H1 (cell line): ENCODE measurements at regions not wholly inside any gene's neighbourhood (a gene's known extent, or its start where the extent isn't known, plus 50 kb on each side); places are given as distances from the start of the nearest gene placed in this dataset.

Source experiments
- CTCF ChIA-PET: fragments of 300-600 bp; sonication (Branson Sonifier 250); formaldehyde crosslinking; loops from one replicate; lab custom pipeline; 2021; ENCODE audit not compliant: partially characterized antibody; lab: Charles Lee
- POLR2A ChIA-PET: fragments of 300-600 bp; sonication (Branson Sonifier 250); formaldehyde crosslinking; loops from one replicate; lab custom pipeline; 2021; ENCODE audit warnings: inconsistent platforms; ENCODE audit not compliant: partially characterized antibody; lab: Charles Lee
- DNase-seq, 2 experiments: peaks; one replicate each; pipeline versions ENCODE4 v3.0.0 to v3.0.0-alpha.2; 2010 to 2022; ENCODE audit warnings: low spot score in 2 of 2, low read depth in 1 of 2, mixed read lengths in 1 of 2
- FAIRE-seq: peaks from 2 replicates; lab custom pipeline; 2011; peaks lifted over from hg19 to GRCh38; lab: Jason Lieb, UNC
- H2AFZ ChIP-seq: 2 replicates; pipeline ENCODE4 v1.8.1; 2012; ENCODE audit warnings: low read length, inconsistent platforms
- H2AK5ac ChIP-seq: 2 replicates; pipeline ENCODE4 v1.6.1; 2013; ENCODE audit warnings: low read depth, low read length
- H2BK120ac ChIP-seq: replicated peaks from 2 replicates; pipeline ENCODE3; 2013; ENCODE audit warnings: low read depth, low read length, inconsistent platforms
- H2BK12ac ChIP-seq: 2 replicates; pipeline ENCODE4 v1.6.1; 2013; ENCODE audit warnings: low read depth, low read length
- H2BK15ac ChIP-seq: 2 replicates; pipeline ENCODE4 v1.6.1; 2013; ENCODE audit warnings: low read length
- H2BK20ac ChIP-seq: 2 replicates; pipeline ENCODE4 v1.6.1; 2013; ENCODE audit warnings: low read length
- H2BK5ac ChIP-seq: 2 replicates; pipeline ENCODE4 v1.6.1; 2013; ENCODE audit warnings: low read depth, low read length
- H3K14ac ChIP-seq: 2 replicates; pipeline ENCODE4 v1.6.1; 2013; ENCODE audit warnings: inconsistent platforms; ENCODE audit not compliant: insufficient read length
- H3K18ac ChIP-seq: 2 replicates; pipeline ENCODE4 v1.6.1; 2013; ENCODE audit warnings: low read length; ENCODE audit errors: extremely low read depth
- H3K23ac ChIP-seq: 2 replicates; pipeline ENCODE4 v1.6.1; 2013; ENCODE audit warnings: inconsistent platforms; ENCODE audit not compliant: insufficient read length
- H3K23me2 ChIP-seq: 2 replicates; pipeline ENCODE4 v1.6.1; 2013; ENCODE audit warnings: low read depth, low read length
- H3K27ac ChIP-seq: 2 replicates; pipeline ENCODE4 v1.6.1; 2011; ENCODE audit warnings: low read depth, low read length, inconsistent platforms
- H3K27me3 ChIP-seq, 4 experiments: replicated peaks in 1 of 4; 1 replicate in 1 of 4; 2 replicates in 3 of 4; pipeline versions ENCODE4 v1.6.1 to v1.8.1; 2011 to 2013; ENCODE audit warnings: low read length in 3 of 4, mild to moderate bottlenecking in 3 of 4, inconsistent platforms in 2 of 4, mixed read lengths in 2 of 4, moderate library complexity in 1 of 4; ENCODE audit not compliant: control insufficient read depth in 3 of 4, insufficient read depth in 3 of 4; ENCODE audit errors: extremely low read depth in 1 of 4
- H3K36me3 ChIP-seq, 4 experiments: 2 replicates each; pipeline versions ENCODE4 v1.6.1 to v1.8.1; 2011 to 2013; ENCODE audit warnings: mild to moderate bottlenecking in 4 of 4, low read length in 3 of 4, moderate library complexity in 2 of 4, control low read depth in 1 of 4, inconsistent platforms in 1 of 4; ENCODE audit not compliant: insufficient read depth in 4 of 4, control insufficient read depth in 2 of 4
- H3K4ac ChIP-seq: replicated peaks from 2 replicates; pipeline ENCODE3; 2013; ENCODE audit warnings: low read length, low read depth, mixed read lengths, inconsistent platforms; ENCODE audit not compliant: insufficient read length
- H3K4me1 ChIP-seq, 4 experiments: replicated peaks in 1 of 4; 1 replicate in 1 of 4; 2 replicates in 3 of 4; pipeline versions ENCODE4 v1.6.1 to v1.8.1; 2011 to 2013; ENCODE audit warnings: low read length in 3 of 4, inconsistent platforms in 2 of 4, mixed read lengths in 1 of 4; ENCODE audit not compliant: insufficient read depth in 4 of 4, control insufficient read depth in 3 of 4
- H3K4me2 ChIP-seq, 2 experiments: 2 replicates each; pipeline versions ENCODE4 v1.6.1 to v1.8.1; 2011 to 2013; ENCODE audit warnings: low read depth in 2 of 2, low read length in 2 of 2, control low read depth in 1 of 2, inconsistent platforms in 1 of 2, mild to moderate bottlenecking in 1 of 2; ENCODE audit not compliant: insufficient read depth in 1 of 2
- H3K4me3 ChIP-seq, 4 experiments: fragments of 200-600, 300-600 bp in 1 of 4; sonication (generic), shearing (Covaris generic), sonication (Bioruptor Twin) in 1 of 4; 2 replicates each; pipeline versions ENCODE4 v1.5.1 to v1.8.1; 2011 to 2016; ENCODE audit warnings: low read length in 4 of 4, low read depth in 3 of 4, control low read depth in 2 of 4, inconsistent platforms in 2 of 4, mild to moderate bottlenecking in 2 of 4, mixed read lengths in 1 of 4, moderate library complexity in 1 of 4; ENCODE audit not compliant: insufficient read depth in 2 of 4; ENCODE audit errors: extremely low read depth in 1 of 4
- H3K56ac ChIP-seq: replicated peaks from 2 replicates; pipeline ENCODE3; 2013; ENCODE audit warnings: low read depth, mild to moderate bottlenecking, mixed read lengths, low read length, inconsistent platforms; ENCODE audit not compliant: insufficient read length
- H3K79me1 ChIP-seq: 2 replicates; pipeline ENCODE4 v1.6.1; 2013; ENCODE audit warnings: low read depth, low read length, control low read depth
- H3K79me2 ChIP-seq, 2 experiments: 2 replicates each; pipeline versions ENCODE4 v1.6.1 to v1.8.1; 2012 to 2013; ENCODE audit warnings: low read length in 2 of 2, mild to moderate bottlenecking in 2 of 2, inconsistent platforms in 1 of 2; ENCODE audit not compliant: insufficient read depth in 2 of 2, control insufficient read depth in 1 of 2
- H3K9ac ChIP-seq, 4 experiments: replicated peaks in 1 of 4; 1 replicate in 1 of 4; 2 replicates in 3 of 4; pipeline versions ENCODE4 v1.6.1 to v1.8.1; 2011 to 2013; ENCODE audit warnings: low read depth in 3 of 4, low read length in 3 of 4, control low read depth in 2 of 4, mild to moderate bottlenecking in 2 of 4, moderate library complexity in 2 of 4, inconsistent platforms in 1 of 4; ENCODE audit errors: extremely low read depth in 1 of 4
- H3K9me3 ChIP-seq, 2 experiments: 2 replicates each; pipeline versions ENCODE4 v1.6.1 to v1.8.1; 2012 to 2013; ENCODE audit warnings: mild to moderate bottlenecking in 2 of 2, moderate library complexity in 2 of 2, control low read depth in 1 of 2, inconsistent platforms in 1 of 2, low read depth in 1 of 2, low read length in 1 of 2, mixed read lengths in 1 of 2; ENCODE audit not compliant: insufficient read depth in 2 of 2
- H4K20me1 ChIP-seq, 2 experiments: replicated peaks in 1 of 2; 2 replicates each; pipeline versions ENCODE3 to v1.8.1; 2011 to 2013; ENCODE audit warnings: inconsistent platforms in 2 of 2, low read length in 2 of 2, mild to moderate bottlenecking in 1 of 2; ENCODE audit not compliant: insufficient read depth in 2 of 2, control insufficient read depth in 1 of 2
- H4K5ac ChIP-seq: 2 replicates; pipeline ENCODE4 v1.6.1; 2013; ENCODE audit warnings: low read length, low read depth, mixed read lengths, inconsistent platforms; ENCODE audit not compliant: insufficient read length
- H4K8ac ChIP-seq: 2 replicates; pipeline ENCODE4 v1.8.0; 2013; ENCODE audit warnings: mild to moderate bottlenecking, moderate library complexity, low read length, inconsistent platforms; ENCODE audit not compliant: insufficient read depth; ENCODE audit errors: extremely low read depth
- H4K91ac ChIP-seq: replicated peaks from 2 replicates; pipeline ENCODE3; 2013; ENCODE audit warnings: low read length, mixed read lengths, inconsistent platforms; ENCODE audit not compliant: insufficient read length
- KDM1A ChIP-seq: fragments of 200-600, 300-600 bp; sonication (generic); IDR thresholded peaks from 2 replicates; pipeline ENCODE4 v1.7.1; 2016; ENCODE audit warnings: mild to moderate bottlenecking, low read length, borderline replicate concordance
- WGBS, 2 experiments: shearing (Covaris generic) in 1 of 2; methylation state at CpG; one replicate each; pipeline versions ENCODE4 v1.1.6 to v1.1.7; 2013 to 2015; ENCODE audit warnings: low lambda C conversion rate in 2 of 2, mixed read lengths in 2 of 2, inconsistent platforms in 1 of 2, low coverage in 1 of 2, missing lambda C conversion rate in 1 of 2; ENCODE audit not compliant: insufficient replicate concordance in 2 of 2, insufficient coverage in 1 of 2, insufficient read length in 1 of 2; ENCODE audit errors: extremely low coverage in 1 of 2, missing lambda C conversion rate in 1 of 2; 5-methylcytosine and 5-hydroxymethylcytosine counted together

DNA sequence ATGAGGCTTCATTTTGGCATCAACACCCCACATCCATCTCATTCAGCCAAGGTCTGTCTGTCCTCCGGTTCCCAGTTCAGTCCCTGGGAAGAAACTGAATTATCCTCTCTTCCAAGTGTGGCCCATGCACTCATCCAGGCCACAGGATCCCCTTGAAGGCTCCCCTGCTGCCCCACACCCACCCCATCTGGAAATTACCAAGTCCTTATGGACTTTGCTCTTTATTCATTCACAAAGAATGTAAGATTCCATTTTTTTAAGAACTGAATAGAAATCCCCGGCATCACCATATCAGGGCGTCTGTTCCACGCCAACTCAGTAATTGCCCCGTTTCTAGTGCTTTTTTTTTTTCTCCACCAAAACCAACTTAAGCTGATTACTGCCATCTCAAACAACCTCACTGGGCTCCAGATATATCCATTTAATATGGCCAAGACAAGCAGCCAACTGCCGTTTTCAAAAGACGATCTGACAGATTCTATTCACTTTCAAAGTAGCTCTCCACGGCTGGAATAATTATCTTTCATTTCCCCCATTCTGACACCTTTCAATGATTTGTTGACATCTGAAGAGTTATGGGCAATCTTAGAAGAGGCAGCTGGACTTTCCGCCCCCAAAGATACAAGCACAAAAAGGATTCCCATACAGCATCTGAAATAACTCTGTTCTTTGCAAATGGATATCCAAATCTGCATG lies 55.9 kb downstream of the OLIG1 start:
- Histone ChIP-seq H2AK5ac (no peak overlapping the region), H3K79me1 (no peaks in the 10 kb centered on the region), H3K36me3 (no peaks in the 10 kb centered on the region), H3K23me2 (no peaks in the 10 kb centered on the region), H3K27ac (no peak overlapping the region), H4K5ac (no peak overlapping the region), H4K20me1 (no peaks in the 10 kb centered on the region), H3K23ac (no peak overlapping the region), H3K27me3 (peaks cover 0 to 6% (median 1%) of the 10 kb centered on the region in 4 experiments; a peak in 3 of 7 replicates), H3K4me3 (no peak overlapping the region), H2BK12ac (no peak overlapping the region), H2AFZ (no peak overlapping the region), H2BK5ac (no peak overlapping the region), H2BK120ac (no peak overlapping the region), H2BK15ac (no peak overlapping the region), H3K56ac (no peak overlapping the region), H3K4ac (no peak overlapping the region)
- DNase-seq (no peak), FAIRE-seq (no peak)
- ChIA-PET POLR2A (interaction anchor here (1.4 kb wide), 1 partner anchor 20 kb away, joined by 4 read pairs; no protein-coding TSS in a partner anchor), CTCF (interaction anchor here (0.6 to 5.0 kb wide), 13 partner anchors 11 to 290 kb away, joined by 3 to 44 read pairs (median 7); partner anchors contain the start of gene OLIG2)
- TF ChIP-seq KDM1A = no peak
- TF ChIP-seq, all 59 proteins: peak for 0
- Histone ChIP-seq H4K91ac (no peak overlapping the region), H3K18ac (no peak overlapping the region), H3K4me2 (no peak overlapping the region), H2BK20ac (no peak overlapping the region), H3K9me3 (no peaks in the 10 kb centered on the region), H3K14ac (no peak overlapping the region), H3K79me2 (no peaks in the 10 kb centered on the region), H3K4me1 (peaks cover 7 to 21% (median 14%) of the 10 kb centered on the region in 4 experiments; a peak in 6 of 7 replicates), H4K8ac (no peak overlapping the region), H3K9ac (no peak overlapping the region)
- WGBS, 2 experiments = 86% methylated on average over 9 of the region's 9 CpGs; no CpG with 5 or more reads in 1 of the 2 experiments
